ENCODE measurements at regions not wholly inside any gene's neighbourhood (a gene's known extent, or its start where the extent isn't known, plus 50 kb on each side); places are given as distances from the start of the nearest gene placed in this dataset.
"Not testable (repeated sequence)": the region's sequence is repeated elsewhere in the genome, so short reads cannot be mapped to it uniquely, and the experiment has no call there.

DNA sequence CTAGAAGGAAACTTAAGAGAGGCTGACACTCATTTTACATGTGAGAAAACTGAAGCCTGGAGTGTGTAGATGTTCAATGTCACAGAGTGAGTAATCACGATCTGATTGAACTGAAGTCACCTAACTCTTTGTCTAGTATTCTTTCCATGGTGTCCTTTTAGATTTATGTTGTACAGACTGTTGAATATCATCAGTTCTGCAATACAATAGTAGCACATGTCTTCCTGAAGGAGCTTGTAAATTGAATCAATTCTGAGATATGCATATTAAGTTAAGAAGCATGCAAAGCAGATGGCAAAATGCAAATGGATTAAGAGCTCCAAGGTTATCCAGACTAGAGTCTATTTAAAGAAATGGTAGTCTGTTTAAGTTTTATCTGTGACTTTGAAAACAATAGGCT, 484.9 kb upstream of the CRIM1 start:
- H3K27me3 ChIP-seq (ENCODE audit: low read depth, low read length): no peaks in the 10 kb centered on the region
- no peaks in the 10 kb centered on the region for H3K9me3 ChIP-seq (ENCODE audit: control insufficient read depth in 1 of 2, low read length in 2 of 2)
- H3K36me3 ChIP-seq (ENCODE audit: control insufficient read depth in 1 of 2, insufficient read depth in 2 of 2, low read length in 2 of 2): no peaks in the 10 kb centered on the region
- no peaks in the 10 kb centered on the region for H3K4me1 ChIP-seq (ENCODE audit: control insufficient read depth in 1 of 2, insufficient read depth in 2 of 2, low read length in 2 of 2)
- no peak overlapping the region for H3K4me3 ChIP-seq (ENCODE audit: low read depth in 1 of 2, low read length in 2 of 2)
- no peak overlapping the region for H3K27ac ChIP-seq (ENCODE audit: low read length)

DNA sequence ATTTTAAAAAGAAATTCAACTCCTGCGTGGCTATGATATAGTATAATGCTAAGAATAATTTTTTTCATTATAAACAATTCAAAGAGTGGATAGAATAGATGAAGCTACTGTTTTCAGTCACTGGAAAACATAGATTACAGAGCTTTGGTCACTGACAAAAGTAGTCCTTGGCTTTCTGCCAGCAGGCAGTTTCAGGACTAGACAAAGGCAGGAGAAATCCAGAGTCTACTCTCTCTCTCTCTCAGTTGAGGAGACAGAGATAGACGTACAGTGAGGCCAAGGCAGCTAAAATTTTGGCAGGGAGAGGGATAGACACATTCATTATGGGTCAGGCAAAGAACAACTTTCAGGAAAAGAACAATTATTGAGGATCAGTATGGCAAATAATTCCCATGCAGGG, 491.4 kb upstream of the CRIM1 start:
- Histone ChIP-seq H3K4me1 (ENCODE audit: control insufficient read depth in 1 of 2, insufficient read depth in 2 of 2, low read length in 2 of 2) (no peaks in the 10 kb centered on the region), H3K27me3 (ENCODE audit: low read depth, low read length) (no peaks in the 10 kb centered on the region), H3K4me3 (ENCODE audit: low read depth in 1 of 2, low read length in 2 of 2) (no peak overlapping the region), H3K9me3 (ENCODE audit: control insufficient read depth in 1 of 2, low read length in 2 of 2) (no peaks in the 10 kb centered on the region), H3K36me3 (ENCODE audit: control insufficient read depth in 1 of 2, insufficient read depth in 2 of 2, low read length in 2 of 2) (no peaks in the 10 kb centered on the region), H3K27ac (ENCODE audit: low read length) (no peak overlapping the region)

DNA sequence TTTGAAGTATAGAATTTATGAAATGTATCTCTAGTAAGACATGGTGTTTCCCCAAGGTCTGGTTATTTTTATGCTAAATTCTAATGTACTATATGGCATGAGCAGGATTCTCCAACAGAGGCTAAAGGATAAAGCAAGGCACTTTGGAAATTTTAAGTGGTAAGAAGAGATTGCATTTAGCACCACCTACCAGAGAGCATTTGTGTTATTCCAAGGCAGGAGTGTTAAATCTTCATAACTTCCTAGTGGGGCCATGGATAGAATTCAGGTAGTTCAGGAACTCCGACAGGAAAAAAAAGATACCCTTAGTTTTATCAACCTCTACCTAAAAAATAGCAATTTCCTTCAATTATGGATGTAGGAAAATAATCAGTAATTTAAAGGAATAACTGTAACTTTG, 497.4 kb upstream of the CRIM1 start:
- H3K9me3 ChIP-seq (ENCODE audit: control insufficient read depth in 1 of 2, low read length in 2 of 2): no peaks in the 10 kb centered on the region
- no peak overlapping the region for H3K4me3 ChIP-seq (ENCODE audit: low read depth in 1 of 2, low read length in 2 of 2)
- no peaks in the 10 kb centered on the region for H3K4me1 ChIP-seq (ENCODE audit: control insufficient read depth in 1 of 2, insufficient read depth in 2 of 2, low read length in 2 of 2)
- no peaks in the 10 kb centered on the region for H3K27me3 ChIP-seq (ENCODE audit: low read depth, low read length)
- no peaks in the 10 kb centered on the region for H3K36me3 ChIP-seq (ENCODE audit: control insufficient read depth in 1 of 2, insufficient read depth in 2 of 2, low read length in 2 of 2)
- H3K27ac ChIP-seq (ENCODE audit: low read length): no peak overlapping the region

DNA sequence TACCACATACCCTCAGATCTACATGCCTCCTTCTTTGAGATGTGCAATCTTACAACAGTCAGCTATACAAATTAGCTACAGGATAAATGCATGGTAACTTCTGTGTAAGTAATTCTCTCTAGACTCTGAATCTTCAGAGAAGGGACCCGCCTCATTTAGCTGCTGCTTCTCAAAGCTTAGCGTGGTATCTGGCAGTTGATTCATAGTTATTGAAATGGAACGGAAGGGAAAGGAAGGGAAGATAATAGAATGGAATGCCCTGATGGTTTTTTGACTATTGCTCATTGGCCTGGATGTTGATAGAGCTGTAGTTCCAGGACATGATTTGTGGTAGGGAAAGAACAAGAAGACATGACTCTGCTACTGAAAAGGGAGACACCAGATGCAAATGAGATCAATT, 498.1 kb upstream of the CRIM1 start:
- Histone ChIP-seq H3K27ac (ENCODE audit: low read length) (no peak overlapping the region), H3K4me3 (ENCODE audit: low read depth in 1 of 2, low read length in 2 of 2) (no peak overlapping the region), H3K27me3 (ENCODE audit: low read depth, low read length) (no peaks in the 10 kb centered on the region), H3K36me3 (ENCODE audit: control insufficient read depth in 1 of 2, insufficient read depth in 2 of 2, low read length in 2 of 2) (no peaks in the 10 kb centered on the region), H3K4me1 (ENCODE audit: control insufficient read depth in 1 of 2, insufficient read depth in 2 of 2, low read length in 2 of 2) (no peaks in the 10 kb centered on the region), H3K9me3 (ENCODE audit: control insufficient read depth in 1 of 2, low read length in 2 of 2) (no peaks in the 10 kb centered on the region)

DNA sequence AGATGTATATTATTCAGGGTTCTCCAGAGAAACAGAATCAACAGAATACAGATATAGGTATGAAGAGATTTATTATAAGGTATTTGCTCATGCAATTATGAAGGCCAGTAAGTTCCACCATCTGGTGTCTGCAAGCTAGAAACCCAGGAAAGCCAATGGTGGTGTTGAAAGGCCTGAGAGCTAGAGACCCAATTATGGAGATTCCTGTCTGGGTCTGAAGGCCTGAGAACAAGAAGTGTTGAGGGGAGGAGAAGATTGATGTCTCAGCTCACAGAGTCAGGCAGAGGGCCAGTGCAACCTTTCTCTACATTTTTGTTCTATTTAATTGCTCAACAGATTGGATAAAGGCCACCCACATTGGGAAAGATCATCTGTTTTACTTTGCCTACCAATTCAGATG, 524.2 kb upstream of the CRIM1 start:
- Histone ChIP-seq H3K27me3 (ENCODE audit: low read depth, low read length) (no peaks in the 10 kb centered on the region), H3K4me3 (ENCODE audit: low read depth in 1 of 2, low read length in 2 of 2) (no peak overlapping the region), H3K27ac (ENCODE audit: low read length) (no peak overlapping the region), H3K4me1 (ENCODE audit: control insufficient read depth in 1 of 2, insufficient read depth in 2 of 2, low read length in 2 of 2) (no peaks in the 10 kb centered on the region), H3K36me3 (ENCODE audit: control insufficient read depth in 1 of 2, insufficient read depth in 2 of 2, low read length in 2 of 2) (no peaks in the 10 kb centered on the region), H3K9me3 (ENCODE audit: control insufficient read depth in 1 of 2, low read length in 2 of 2) (no peaks in the 10 kb centered on the region)

DNA sequence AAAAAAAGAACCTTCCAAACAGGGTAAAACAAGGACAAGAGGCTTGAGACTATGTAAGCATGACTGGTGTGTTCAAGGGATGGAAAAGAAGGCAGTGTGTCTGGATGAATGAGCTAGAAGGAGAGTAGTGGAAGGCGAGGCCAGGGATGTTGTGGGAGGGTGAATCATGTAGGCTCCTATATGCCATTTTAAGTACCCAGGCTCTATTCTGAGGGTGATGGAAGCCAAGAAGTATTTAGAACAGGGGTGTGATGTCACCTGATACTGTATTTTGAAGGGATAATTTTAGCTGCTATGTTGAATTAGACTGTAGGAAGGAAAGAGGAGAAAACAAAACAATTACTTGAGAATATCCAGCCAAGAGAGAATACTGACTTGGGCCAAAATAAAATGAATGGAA, 524.7 kb upstream of the CRIM1 start:
- Histone ChIP-seq H3K27ac (ENCODE audit: low read length) (no peak overlapping the region), H3K9me3 (ENCODE audit: control insufficient read depth in 1 of 2, low read length in 2 of 2) (no peaks in the 10 kb centered on the region), H3K27me3 (ENCODE audit: low read depth, low read length) (no peaks in the 10 kb centered on the region)

DNA sequence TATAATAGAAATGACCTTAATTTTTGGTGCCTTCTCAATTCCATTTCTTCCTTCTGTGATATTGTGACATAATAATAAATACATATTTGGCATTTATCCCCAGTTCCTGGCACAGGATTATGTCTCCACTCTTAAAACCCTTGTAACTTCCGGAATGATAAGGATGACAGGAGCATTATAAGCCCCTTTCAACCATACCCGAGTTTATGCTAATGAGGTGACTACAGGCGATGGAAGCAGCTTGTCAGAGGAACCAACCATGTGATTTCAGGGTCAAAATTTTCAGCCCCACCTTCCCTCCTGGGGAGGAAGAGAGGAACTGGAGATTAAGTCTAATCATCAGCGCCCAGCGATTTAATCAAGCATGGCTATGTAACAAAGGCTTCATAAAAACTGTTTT, 528.5 kb upstream of the CRIM1 start:
- Histone ChIP-seq H3K4me3 (ENCODE audit: low read depth in 1 of 2, low read length in 2 of 2) (no peak overlapping the region), H3K27ac (ENCODE audit: low read length) (no peak overlapping the region), H3K36me3 (ENCODE audit: control insufficient read depth in 1 of 2, insufficient read depth in 2 of 2, low read length in 2 of 2) (no peaks in the 10 kb centered on the region), H3K9me3 (ENCODE audit: control insufficient read depth in 1 of 2, low read length in 2 of 2) (no peaks in the 10 kb centered on the region), H3K4me1 (ENCODE audit: control insufficient read depth in 1 of 2, insufficient read depth in 2 of 2, low read length in 2 of 2) (no peaks in the 10 kb centered on the region), H3K27me3 (ENCODE audit: low read depth, low read length) (no peaks in the 10 kb centered on the region)

More for the DNA sequence above, 524.7 kb upstream of the CRIM1 start:
- H3K4me3 ChIP-seq (ENCODE audit: low read depth in 1 of 2, low read length in 2 of 2): no peak overlapping the region
- H3K36me3 ChIP-seq (ENCODE audit: control insufficient read depth in 1 of 2, insufficient read depth in 2 of 2, low read length in 2 of 2): no peaks in the 10 kb centered on the region
- H3K4me1 ChIP-seq (ENCODE audit: control insufficient read depth in 1 of 2, insufficient read depth in 2 of 2, low read length in 2 of 2): no peaks in the 10 kb centered on the region

DNA sequence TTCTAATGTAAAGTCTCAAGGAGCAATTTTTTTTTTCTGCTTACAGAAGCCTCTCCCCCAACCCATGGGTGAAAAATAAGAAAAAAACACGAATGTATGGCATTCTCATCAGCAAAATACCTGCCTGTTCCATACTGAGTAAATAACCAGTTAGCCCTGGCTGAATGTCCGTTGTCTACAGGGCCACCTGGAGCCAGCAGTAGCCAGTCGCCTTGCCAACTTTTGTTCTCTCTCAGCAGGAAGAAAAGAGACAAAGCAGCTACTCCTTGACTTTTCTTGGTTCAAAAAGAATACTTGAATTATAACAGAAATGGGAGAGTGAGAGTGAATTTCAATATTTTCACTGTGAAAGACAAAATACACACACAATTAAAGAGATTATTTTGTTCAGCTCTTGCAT, 532.9 kb upstream of the CRIM1 start:
- Histone ChIP-seq H3K9me3 (ENCODE audit: control insufficient read depth in 1 of 2, low read length in 2 of 2) (no peaks in the 10 kb centered on the region), H3K27ac (ENCODE audit: low read length) (no peak overlapping the region), H3K36me3 (ENCODE audit: control insufficient read depth in 1 of 2, insufficient read depth in 2 of 2, low read length in 2 of 2) (no peaks in the 10 kb centered on the region), H3K27me3 (ENCODE audit: low read depth, low read length) (no peaks in the 10 kb centered on the region), H3K4me3 (ENCODE audit: low read depth in 1 of 2, low read length in 2 of 2) (no peak overlapping the region), H3K4me1 (ENCODE audit: control insufficient read depth in 1 of 2, insufficient read depth in 2 of 2, low read length in 2 of 2) (no peaks in the 10 kb centered on the region)

DNA sequence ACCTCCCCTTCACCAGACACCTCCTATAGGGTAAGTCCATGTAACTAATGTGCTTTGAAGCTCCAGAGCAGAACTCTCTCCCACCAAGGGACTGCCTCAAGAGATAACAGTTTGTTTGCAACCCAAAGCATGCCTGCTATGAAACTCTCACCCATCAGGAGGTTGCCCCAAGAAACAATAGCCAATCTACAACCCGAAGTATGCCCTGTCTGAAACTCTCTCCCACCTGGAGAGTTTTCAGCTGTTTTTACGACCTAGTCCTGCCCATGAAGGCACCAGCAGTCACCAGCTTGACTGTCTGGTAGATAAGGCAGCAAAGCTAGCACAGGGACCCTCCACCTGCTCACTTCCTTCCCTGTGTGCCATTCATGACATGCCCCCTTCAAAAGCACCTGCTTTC, 533.9 kb upstream of the CRIM1 start:
- H3K9me3 ChIP-seq (ENCODE audit: control insufficient read depth in 1 of 2, low read length in 2 of 2): no peaks in the 10 kb centered on the region
- H3K4me3 ChIP-seq (ENCODE audit: low read depth in 1 of 2, low read length in 2 of 2): no peak overlapping the region
- H3K27ac ChIP-seq (ENCODE audit: low read length): no peak overlapping the region
- no peaks in the 10 kb centered on the region for H3K4me1 ChIP-seq (ENCODE audit: control insufficient read depth in 1 of 2, insufficient read depth in 2 of 2, low read length in 2 of 2)
- H3K27me3 ChIP-seq (ENCODE audit: low read depth, low read length): no peaks in the 10 kb centered on the region
- no peaks in the 10 kb centered on the region for H3K36me3 ChIP-seq (ENCODE audit: control insufficient read depth in 1 of 2, insufficient read depth in 2 of 2, low read length in 2 of 2)

DNA sequence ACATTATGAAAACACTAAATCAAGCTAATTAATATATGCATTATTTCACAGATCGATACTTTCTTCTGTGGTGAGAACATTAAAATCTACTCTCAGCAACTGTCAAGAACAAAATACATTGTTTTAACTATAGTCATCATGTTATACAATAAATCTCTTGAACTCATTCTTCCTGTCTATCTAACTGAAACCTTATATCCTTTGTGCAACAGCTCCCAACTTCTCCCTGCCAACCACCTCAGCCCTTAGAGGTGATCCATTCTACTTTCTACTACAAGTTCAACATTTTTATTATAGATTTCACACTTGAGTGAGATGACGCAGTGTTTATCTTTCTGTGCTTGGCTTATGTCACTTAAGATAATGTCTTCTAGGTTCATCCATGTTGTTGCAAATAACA, 535.2 kb upstream of the CRIM1 start:
- Histone ChIP-seq H3K9me3 (ENCODE audit: control insufficient read depth in 1 of 2, low read length in 2 of 2) (no peaks in the 10 kb centered on the region), H3K27ac (ENCODE audit: low read length) (no peak overlapping the region), H3K27me3 (ENCODE audit: low read depth, low read length) (no peaks in the 10 kb centered on the region), H3K4me1 (ENCODE audit: control insufficient read depth in 1 of 2, insufficient read depth in 2 of 2, low read length in 2 of 2) (no peaks in the 10 kb centered on the region), H3K4me3 (ENCODE audit: low read depth in 1 of 2, low read length in 2 of 2) (no peak overlapping the region), H3K36me3 (ENCODE audit: control insufficient read depth in 1 of 2, insufficient read depth in 2 of 2, low read length in 2 of 2) (no peaks in the 10 kb centered on the region)

DNA sequence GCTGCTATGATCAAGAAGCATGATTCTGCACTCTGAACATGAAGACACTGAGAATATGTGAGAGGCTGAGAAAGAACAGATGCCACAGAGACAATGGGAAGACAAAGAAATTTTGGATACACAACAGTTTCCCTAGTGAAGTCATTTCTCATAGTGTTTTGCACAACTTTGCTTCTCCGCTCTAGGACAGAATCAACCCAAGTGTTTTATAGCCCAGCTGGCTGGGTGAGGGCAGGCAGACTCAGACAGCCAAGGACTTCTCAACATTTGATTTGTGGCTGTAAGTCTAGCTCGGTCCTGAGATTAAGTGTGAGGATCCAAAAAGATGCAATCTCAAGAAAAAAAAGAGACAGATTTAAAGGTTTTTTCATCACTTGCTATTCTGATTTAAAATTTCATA, 536.5 kb upstream of the CRIM1 start:
- no peaks in the 10 kb centered on the region for H3K27me3 ChIP-seq (ENCODE audit: low read depth, low read length)
- H3K4me3 ChIP-seq (ENCODE audit: low read depth in 1 of 2, low read length in 2 of 2): no peak overlapping the region
- no peaks in the 10 kb centered on the region for H3K36me3 ChIP-seq (ENCODE audit: control insufficient read depth in 1 of 2, insufficient read depth in 2 of 2, low read length in 2 of 2)
- H3K9me3 ChIP-seq (ENCODE audit: control insufficient read depth in 1 of 2, low read length in 2 of 2): no peaks in the 10 kb centered on the region
- H3K4me1 ChIP-seq (ENCODE audit: control insufficient read depth in 1 of 2, insufficient read depth in 2 of 2, low read length in 2 of 2): no peaks in the 10 kb centered on the region
- H3K27ac ChIP-seq (ENCODE audit: low read length): no peak overlapping the region

DNA sequence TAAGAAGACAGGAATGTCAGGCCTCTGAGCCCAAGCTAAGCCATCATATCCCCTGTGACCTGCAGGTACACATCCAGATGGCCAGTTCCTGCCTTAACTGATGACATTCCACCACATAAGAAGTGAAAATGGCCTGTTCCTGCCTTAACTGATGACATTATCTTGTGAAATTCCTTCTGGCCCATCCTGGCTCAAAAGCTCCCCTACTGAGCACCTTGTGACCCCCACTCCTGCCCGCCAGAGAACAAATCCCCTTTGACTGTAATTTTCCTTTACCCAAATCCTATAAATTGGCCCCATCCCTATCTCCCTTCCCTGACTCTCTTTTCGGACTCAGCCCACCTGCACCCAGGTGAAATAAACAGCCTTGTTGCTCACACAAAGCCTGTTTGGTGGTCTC, 537.2 kb upstream of the CRIM1 start:
- not testable (repeated sequence) for H3K4me1 ChIP-seq (ENCODE audit: control insufficient read depth in 1 of 2, insufficient read depth in 2 of 2, low read length in 2 of 2); H3K4me3 ChIP-seq (ENCODE audit: low read depth in 1 of 2, low read length in 2 of 2); H3K36me3 ChIP-seq (ENCODE audit: control insufficient read depth in 1 of 2, insufficient read depth in 2 of 2, low read length in 2 of 2); H3K9me3 ChIP-seq (ENCODE audit: control insufficient read depth in 1 of 2, low read length in 2 of 2); H3K27me3 ChIP-seq (ENCODE audit: low read depth, low read length); H3K27ac ChIP-seq (ENCODE audit: low read length)
